Pancreas (tissue), 10 donors: ENCODE measurements at regions not wholly inside any gene's neighbourhood (a gene's known extent, or its start where the extent isn't known, plus 50 kb on each side); places are given as distances from the start of the nearest gene placed in this dataset.

Source experiments
- ATAC-seq, 4 donors: fragments of 200-7000 bp; cut with Tn5 transposase; one replicate each; pipeline versions ENCODE4 v1.8.0 to v1.9.1; 2020; ENCODE audit warnings: mild to moderate bottlenecking in 4 of 4, moderate library complexity in 4 of 4
- DNase-seq, 6 donors: peaks; one replicate each; pipeline ENCODE4 v3.0.0-alpha.2; 2020
- FAIRE-seq: peaks from 2 replicates; lab custom pipeline; 2012; peaks lifted over from hg19 to GRCh38; lab: Jason Lieb, UNC
- H3K27ac ChIP-seq, 4 donors: fragments of 200-600 bp; sonication (generic); 1 replicate in 3 of 4; 2 replicates in 1 of 4; pipeline versions ENCODE4 v1.5.0 to v1.8.0; 2020
- H3K27me3 ChIP-seq, 4 donors: fragments of 200-600 bp; one replicate each; pipeline ENCODE4 v1.8.0; 2021
- H3K36me3 ChIP-seq, 3 donors: fragments of 200-600 bp; sonication (generic) in 1 of 3; one replicate each; pipeline versions ENCODE4 v1.5.0 to v1.8.0; 2020 to 2021
- H3K4me1 ChIP-seq, 3 donors: fragments of 200-600 bp; one replicate each; pipeline ENCODE4 v1.8.0; 2021
- H3K4me3 ChIP-seq, 4 donors: fragments of 200-600 bp; sonication (generic) in 2 of 4; one replicate each; pipeline versions ENCODE4 v1.5.0 to v1.8.0; 2020 to 2021
- H3K9me3 ChIP-seq, 4 donors: fragments of 200-600 bp; one replicate each; pipeline ENCODE4 v1.8.0; 2021
- CTCF ChIP-seq, 4 donors: fragments of 200-600 bp; sonication (generic) in 3 of 4; IDR thresholded peaks; one replicate each; pipeline versions ENCODE4 v1.5.0 to v1.8.0; 2021; ENCODE audit warnings: antibody characterized with exemption in 4 of 4
- WGBS, 2 donors: extraction: QIAGEN DNeasy Blood & Tissue Kit; methylation state at CpG; one replicate each; pipeline ENCODE4 v1.1.7; 2013; 5-methylcytosine and 5-hydroxymethylcytosine counted together
- intact Hi-C, 3 donors: fragments of 100-400 bp; cut with DNase I; formaldehyde crosslinking; loops; one replicate each; pipeline versions ENCODE4 v1.11.1 to v1.14.2; 2022
- donor health status: healthy with polysubstance abuse.
- donor health status: DM: no; HTN: no; CAD: no; lungs with moderate emphysema.
- donor health status: DM: no; HTN: no; CAD: no.
- donor health status: control.
- donor health status: control.
- donor health status: Bipolar disorder and iron deficiency.
- donor health status: DM: yes; HTN: yes; CAD: no.
- donor health status: DM: no; HTN: no; CAD: no.
- donor health status: DM: no; HTN: no; CAD: no.
- donor health status: DM: yes; HTN: yes; CAD: no.

- H3K27ac ChIP-seq, result no peak overlapping the region
- WGBS, 2 donors, result 0% methylated on average over 1 of the region's 1 CpG
- H3K9me3 ChIP-seq, result no peaks in the 10 kb centered on the region
- no peak for TF ChIP-seq CTCF (IDR thresholded peaks at IDR 0.05)
- ATAC-seq (no peak), DNase-seq (no peak), FAIRE-seq (no peak)
- no peak overlapping the region for H3K4me3 ChIP-seq
- intact Hi-C loops, result no loop called here
- no peaks in the 10 kb centered on the region for H3K27me3 ChIP-seq
- no peaks in the 10 kb centered on the region for H3K4me1 ChIP-seq
- no peaks in the 10 kb centered on the region for H3K36me3 ChIP-seq
Measured at GRCh38 chr11:107157809-107158187, 139.5 kb upstream of the GUCY1A2 start.

GRCh38 chr11:107157146-107157808 lies 139.0 kb upstream of the GUCY1A2 start:
- no peaks in the 10 kb centered on the region for H3K27me3 ChIP-seq
- 47 to 55% methylated on average over 3 of the region's 3 CpGs for WGBS, 2 donors
- intact Hi-C loops, result no loop called here
- ATAC-seq (no peak), FAIRE-seq (no peak), DNase-seq (no peak)
- TF ChIP-seq CTCF (IDR thresholded peaks at IDR 0.05), result no peak
- H3K4me3 ChIP-seq, result no peak overlapping the region
- no peak overlapping the region for H3K27ac ChIP-seq
- no peaks in the 10 kb centered on the region for H3K9me3 ChIP-seq
- no peaks in the 10 kb centered on the region for H3K4me1 ChIP-seq
- H3K36me3 ChIP-seq, result no peaks in the 10 kb centered on the region

GRCh38 chr11:107151579-107151978 lies 133.3 kb upstream of the GUCY1A2 start:
- intact Hi-C loops, result no loop called here
- Histone ChIP-seq H3K9me3 (no peaks in the 10 kb centered on the region), H3K27ac (no peak overlapping the region), H3K4me3 (no peak overlapping the region), H3K36me3 (no peaks in the 10 kb centered on the region), H3K4me1 (no peaks in the 10 kb centered on the region), H3K27me3 (no peaks in the 10 kb centered on the region)
- ATAC-seq, result no peak
- FAIRE-seq, result no peak
- no peak for DNase-seq
- TF ChIP-seq CTCF (IDR thresholded peaks at IDR 0.05), result no peak

DNA sequence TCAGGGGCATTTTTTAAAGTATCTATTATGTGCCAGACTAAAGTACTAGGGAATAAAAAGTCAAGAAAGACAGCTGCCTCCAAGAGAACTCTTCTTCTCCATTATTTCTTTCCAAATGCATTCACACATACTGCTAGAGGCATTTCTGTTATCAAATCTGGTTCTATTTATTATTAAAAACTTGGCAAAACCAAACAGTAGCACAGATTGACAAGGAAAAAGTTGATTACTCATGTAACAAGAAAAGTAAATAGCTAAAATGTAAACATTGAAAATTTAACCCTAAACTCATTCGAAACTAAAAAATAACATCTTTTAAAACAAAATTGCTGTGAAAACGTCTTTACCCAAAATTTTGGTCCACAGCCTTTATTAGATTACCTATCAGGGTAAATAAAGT lies 132.9 kb upstream of the GUCY1A2 start:
- Histone ChIP-seq H3K36me3 (no peaks in the 10 kb centered on the region), H3K27me3 (no peaks in the 10 kb centered on the region), H3K9me3 (no peaks in the 10 kb centered on the region), H3K4me1 (no peaks in the 10 kb centered on the region), H3K4me3 (no peak overlapping the region), H3K27ac (no peak overlapping the region)
- intact Hi-C loops, result no loop called here
- ATAC-seq (no peak), FAIRE-seq (no peak), DNase-seq (no peak)
- no peak for TF ChIP-seq CTCF (IDR thresholded peaks at IDR 0.05)
- WGBS, 2 donors, result 36 to 37% methylated on average over 2 of the region's 2 CpGs

DNA sequence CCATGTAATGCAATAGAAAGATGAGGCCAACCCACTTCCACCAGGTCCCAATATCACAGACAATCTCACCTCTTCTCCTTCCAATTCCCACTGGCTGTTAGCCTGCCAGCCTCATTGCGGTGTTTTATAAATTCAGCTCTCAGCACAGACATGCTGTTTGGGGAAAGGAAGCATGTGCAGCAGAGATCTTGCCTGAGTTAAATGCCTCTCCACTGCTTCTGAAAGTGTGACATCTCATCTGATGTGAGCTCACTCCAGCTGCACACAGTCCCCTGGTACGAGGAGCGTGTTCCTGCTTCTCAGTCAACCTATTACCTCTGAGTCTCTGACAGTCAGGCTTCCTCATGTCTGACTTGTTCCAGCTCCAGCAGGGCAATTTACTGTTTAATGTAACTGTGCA lies 122.7 kb upstream of the GUCY1A2 start:
- intact Hi-C loops, result no loop called here
- Histone ChIP-seq H3K4me3 (no peak overlapping the region), H3K9me3 (no peaks in the 10 kb centered on the region), H3K27me3 (no peaks in the 10 kb centered on the region), H3K36me3 (no peaks in the 10 kb centered on the region), H3K27ac (no peak overlapping the region), H3K4me1 (no peaks in the 10 kb centered on the region)
- no peak for FAIRE-seq
- 78 to 79% methylated on average over 3 of the region's 3 CpGs for WGBS, 2 donors
- no peak for TF ChIP-seq CTCF (IDR thresholded peaks at IDR 0.05)
- ATAC-seq, result no peak
- DNase-seq, result no peak
